ENCODE measurements at regions not wholly inside any gene's neighbourhood (a gene's known extent, or its start where the extent isn't known, plus 50 kb on each side); places are given as distances from the start of the nearest gene placed in this dataset.
A peak's percentile ranks its signal among the peaks of the same experiment; 100 is the strongest.
"Not testable (repeated sequence)": the region's sequence is repeated elsewhere in the genome, so short reads cannot be mapped to it uniquely, and the experiment has no call there.

DNA sequence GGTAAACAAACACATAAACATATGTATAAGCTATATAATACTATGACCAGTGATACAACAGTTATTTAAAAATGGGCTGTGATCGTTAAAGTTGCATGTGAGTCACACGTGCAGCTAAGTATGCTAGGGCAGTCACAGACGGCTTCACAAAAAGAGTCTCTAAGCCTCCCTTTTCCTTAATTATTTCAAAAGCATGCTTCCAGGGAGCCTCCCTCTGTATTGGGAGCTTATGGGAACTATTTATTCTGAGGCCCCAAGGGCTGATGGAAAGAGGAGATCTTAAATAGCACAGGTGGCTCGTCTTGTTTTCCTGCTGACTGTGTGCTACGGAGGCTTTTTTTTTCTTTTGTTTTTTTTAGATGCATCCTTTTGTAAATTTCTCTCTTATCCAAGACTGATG lies 94.3 kb downstream of the ADCYAP1 start:
- DNase-seq: no peak

DNA sequence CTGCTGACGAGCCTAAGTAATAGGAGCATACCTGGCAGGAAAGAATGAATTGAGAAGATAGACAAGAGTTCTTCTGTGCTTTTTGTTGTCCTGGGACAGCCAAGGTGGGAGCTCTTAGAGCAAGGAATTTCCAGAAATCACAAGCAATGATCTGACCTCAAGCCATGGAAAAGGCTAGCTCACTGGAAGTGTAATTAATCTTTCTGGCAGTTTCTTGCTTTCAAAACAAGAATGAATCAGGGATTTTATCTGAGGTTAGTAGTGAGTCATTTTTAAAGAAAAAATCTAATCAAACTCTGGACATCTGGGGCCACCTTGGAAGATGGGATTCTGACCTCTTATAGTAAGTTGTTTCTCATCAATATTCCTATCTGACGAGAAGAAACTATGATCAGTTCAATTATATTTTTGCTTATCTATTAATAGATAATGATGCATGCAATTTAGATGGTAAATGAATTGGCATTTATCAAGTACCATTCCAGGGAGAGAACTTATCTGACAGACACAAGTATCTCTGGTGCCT lies 98.0 kb downstream of the ADCYAP1 start:
- DNase-seq: no peak

DNA sequence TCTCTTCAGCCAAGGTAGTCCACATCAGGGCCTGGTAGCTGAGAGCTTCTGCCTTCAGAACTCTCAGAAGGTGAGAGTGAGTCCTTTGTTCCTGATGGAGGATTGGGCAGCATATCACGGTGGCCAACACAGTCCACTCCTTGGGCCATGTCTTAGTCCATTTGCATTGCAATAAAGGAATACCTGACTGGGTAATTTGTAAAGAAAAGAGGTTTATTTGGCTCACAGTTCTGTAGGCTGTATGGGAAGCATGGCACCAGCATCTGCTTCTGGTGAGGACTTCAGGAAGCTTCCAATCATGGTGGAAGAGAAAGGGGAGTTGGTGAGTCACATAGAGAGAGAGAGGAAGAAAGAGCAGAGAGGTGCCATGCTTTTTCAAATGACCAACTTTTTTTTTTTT lies 98.8 kb downstream of the ADCYAP1 start:
- DNase-seq: no peak

- no peak for DNase-seq
These were observed 101.6 kb downstream of the ADCYAP1 start for GRCh38 chr18:1006304-1006703.

DNA sequence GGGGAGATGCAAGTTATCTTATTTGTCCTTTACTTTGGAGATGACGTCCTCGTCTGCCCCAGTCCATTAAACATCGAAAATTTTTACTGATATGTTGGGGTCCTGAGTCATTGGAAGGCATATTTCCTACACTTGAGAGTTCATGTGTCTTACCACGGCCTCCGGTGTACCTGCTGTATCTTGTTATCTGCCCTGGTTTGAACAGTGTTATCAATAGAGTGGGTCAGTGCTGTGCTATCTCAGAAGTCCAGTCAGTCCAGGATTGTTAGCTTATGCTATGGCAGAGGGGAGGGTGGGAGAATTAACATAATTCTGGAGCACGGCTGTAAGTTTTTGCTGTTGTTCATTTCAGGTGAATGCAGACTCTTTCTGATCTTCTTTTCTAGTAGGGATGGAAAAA lies 102.3 kb downstream of the ADCYAP1 start:
- DNase-seq: no peak

GRCh38 chr18:1011349-1011748 lies 106.7 kb downstream of the ADCYAP1 start:
- DNase-seq: no peak

DNA sequence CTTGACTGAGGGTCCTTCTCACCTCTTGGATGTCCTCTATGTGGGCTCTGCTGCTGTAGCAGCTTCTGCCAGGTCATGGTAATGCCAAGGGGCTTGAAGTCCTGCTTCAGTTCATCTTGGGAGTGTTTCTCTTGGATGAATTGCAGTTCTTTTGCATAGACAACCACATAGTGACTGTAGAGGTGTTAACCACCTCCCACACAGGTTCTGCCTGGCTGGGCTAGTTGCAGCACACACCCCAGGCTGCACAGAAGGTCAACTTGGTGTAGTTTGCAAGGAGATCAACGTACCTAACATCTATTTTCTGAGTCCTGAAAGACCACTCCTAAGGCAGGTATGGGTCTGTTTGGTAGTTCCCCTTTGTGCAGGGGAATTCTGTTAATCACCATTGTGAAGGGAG lies 108.1 kb downstream of the ADCYAP1 start:
- DNase-seq: no peak

DNA sequence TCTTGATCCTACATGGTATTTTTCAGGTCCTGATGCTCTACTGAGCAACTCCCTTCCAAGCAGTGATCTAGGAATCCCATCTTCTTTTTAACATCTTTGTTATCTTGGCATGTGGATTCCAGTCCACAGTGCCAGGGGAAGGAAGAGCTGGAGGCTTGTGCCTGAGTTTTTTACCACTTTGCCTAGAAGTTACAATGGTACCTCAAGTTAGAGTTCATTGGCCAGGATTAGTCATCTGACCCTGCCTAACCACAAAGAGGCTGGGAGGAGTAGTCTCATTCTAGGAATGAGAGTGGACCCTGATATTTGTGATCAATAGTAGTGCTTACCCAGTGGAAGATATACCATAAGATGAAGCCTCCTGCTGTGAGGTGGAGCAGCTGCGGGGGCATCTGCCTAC lies 109.3 kb downstream of the ADCYAP1 start:
- no peak for DNase-seq

DNA sequence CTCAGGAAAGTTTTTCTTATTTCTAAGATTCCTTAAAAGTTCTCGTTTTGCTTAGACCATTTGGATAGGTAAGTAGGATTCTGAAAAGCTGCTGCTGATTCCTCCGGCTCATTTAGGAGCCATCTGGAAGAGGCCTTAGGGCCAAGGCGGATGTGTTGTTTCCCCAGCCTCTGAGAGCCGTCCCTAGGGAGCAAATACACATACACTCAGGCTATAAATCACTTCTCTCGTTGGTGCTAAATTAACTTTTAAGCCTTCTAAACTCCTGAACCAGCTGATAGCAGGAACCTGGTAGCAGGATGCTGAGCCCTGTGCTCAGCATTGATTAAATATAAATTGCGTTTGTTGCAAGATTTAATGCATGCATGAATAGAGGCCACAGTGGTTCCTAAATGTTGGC lies 109.8 kb downstream of the ADCYAP1 start:
- peak; percentile 37 for DNase-seq

DNA sequence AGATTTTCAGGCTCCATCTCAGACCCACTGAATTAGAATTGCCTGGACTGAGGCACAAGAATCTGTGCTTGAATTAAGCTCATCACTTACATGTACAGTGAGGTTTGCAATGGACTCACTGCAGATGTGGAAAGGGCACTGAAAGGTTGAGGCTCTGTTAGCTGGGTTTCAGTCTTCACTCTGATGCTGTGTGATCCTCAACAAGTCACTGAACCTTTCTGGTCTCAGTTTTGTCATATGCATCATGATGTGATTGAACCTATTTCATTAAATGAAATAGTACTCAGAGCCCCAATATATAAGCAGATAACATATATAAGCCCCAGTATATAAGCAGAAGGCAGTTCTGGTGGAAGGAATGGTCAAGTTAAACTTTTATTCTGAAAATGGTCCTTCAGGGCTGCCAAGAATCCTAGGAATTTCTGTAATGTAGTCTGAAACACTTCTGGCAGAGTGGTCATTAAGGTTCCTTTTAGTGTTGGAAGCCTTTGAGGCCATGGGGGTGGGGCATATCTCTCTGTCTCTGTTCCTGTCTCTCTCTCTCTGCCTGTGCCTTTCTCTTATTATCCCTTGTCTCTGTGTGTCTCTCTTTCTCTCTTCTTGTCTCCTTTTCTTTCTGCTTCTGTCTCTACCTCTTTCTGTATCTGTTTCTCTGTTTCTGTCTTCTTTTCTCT lies 110.4 kb downstream of the ADCYAP1 start:
- no peak for DNase-seq

DNA sequence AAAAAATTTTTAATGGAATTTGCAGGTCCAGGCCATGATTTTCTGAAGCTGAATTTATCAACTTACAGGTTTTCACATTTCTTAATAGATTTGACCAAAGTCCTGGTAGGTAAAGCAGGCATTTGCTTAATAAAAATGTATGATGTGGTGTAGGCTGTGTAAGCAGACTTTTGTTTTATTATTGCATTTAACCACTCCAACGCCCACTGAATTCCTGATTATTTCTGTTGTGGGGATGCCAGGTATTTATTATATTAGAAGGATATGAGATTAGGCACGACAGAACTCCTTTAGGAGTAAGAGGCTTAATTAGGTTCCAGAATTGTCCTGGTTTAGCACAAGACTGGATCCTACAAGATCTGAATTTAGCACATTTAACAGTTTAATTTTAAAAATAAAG lies 111.1 kb downstream of the ADCYAP1 start:
- no peak for DNase-seq

DNA sequence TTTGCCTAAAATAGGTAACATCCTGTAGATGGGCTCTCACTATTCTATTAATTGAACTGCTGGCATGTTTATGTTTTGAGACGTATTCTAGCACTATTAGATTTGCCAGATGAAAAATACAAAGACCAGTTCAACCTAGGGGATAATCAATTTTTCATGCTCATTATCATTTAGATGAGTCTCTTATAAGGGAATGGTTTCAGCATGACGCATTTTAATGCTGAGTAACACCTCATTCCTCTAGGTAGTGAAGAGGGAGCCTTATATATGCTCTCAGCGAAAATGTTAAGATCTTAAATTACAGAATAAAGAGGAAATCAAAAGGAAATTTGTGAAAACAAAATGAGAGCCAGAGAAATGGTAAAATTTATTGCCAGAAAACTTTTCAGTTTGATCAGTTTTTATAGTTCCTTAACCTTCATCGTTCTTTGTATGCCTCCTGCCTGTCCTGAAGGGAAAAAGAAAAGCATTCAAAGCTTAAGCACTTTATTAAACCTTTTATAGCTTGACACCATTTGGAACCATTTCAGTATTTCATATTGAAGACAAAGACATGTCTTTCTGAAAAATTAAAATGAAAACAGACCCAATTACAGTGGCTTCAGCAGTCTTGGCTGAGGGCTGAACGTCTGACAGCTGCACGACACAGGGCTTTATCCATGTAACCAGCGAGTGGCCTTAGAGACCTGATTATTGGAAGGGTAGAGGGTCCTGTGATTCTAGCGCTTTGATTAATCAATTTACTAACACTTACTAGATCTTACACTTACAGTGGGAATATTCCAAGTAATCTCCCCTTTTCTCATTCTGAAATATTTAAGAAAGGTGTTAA lies 112.8 kb downstream of the ADCYAP1 start:
- DNase-seq: no peak

GRCh38 chr18:1018181-1018681 lies 113.6 kb downstream of the ADCYAP1 start:
- DNase-seq: no peak

- no peak for DNase-seq
These were observed 114.5 kb downstream of the ADCYAP1 start for GRCh38 chr18:1019191-1019590.

DNA sequence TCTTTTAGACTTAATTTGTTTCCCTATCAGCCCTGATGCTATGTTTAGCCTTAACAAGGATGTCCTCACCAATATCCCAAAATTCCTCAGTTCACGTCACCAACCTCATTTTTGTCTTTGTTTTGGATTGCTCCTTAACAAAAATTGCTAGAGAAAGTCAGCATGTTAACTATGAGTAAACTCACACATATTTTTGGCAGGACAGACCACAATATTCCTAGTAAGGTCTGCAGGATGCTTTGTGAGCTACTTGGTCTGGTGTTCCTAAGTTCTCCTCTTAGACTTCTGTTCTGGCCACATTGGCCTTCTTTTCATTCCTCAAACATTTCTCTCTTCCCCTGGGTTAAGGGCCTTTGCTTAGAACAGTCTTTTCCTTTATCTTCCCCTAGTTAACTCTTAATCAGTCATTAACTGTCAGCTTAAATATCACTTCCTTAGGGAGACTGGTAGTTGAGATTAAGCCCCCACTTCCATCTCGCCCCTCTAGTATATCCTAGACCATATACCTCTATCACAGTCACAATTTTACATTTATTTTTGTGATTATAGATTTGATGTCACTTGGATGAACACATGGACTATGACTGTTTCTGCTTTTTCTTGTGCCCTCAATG lies 116.2 kb downstream of the ADCYAP1 start:
- DNase-seq: no peak

DNA sequence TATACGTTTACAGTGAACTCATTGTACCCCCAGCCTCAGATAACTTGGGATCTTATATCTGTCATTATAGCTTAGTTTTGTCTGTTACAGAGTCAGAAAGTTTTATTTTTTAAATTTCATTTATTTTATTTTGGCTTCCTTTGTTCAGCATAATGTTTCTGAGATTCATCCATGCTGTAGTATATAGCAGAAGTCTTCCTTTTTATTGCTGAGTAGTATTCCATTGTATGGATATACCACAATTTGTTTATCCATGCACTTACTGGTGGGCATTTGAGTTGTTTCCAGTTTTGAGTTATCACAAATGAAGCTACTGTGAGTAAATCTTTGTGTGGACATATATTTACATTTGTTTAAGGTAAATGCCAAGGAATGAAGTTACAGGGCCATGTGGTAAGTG lies 122.3 kb downstream of the ADCYAP1 start:
- no peak for DNase-seq

GRCh38 chr18:1033092-1033491 lies 128.4 kb downstream of the ADCYAP1 start:
- DNase-seq: not testable (repeated sequence)

- no peak for DNase-seq
These were observed 130.3 kb downstream of the ADCYAP1 start for GRCh38 chr18:1034971-1035370.

GRCh38 chr18:1036926-1037325 lies 132.3 kb downstream of the ADCYAP1 start:
- DNase-seq: no peak

DNA sequence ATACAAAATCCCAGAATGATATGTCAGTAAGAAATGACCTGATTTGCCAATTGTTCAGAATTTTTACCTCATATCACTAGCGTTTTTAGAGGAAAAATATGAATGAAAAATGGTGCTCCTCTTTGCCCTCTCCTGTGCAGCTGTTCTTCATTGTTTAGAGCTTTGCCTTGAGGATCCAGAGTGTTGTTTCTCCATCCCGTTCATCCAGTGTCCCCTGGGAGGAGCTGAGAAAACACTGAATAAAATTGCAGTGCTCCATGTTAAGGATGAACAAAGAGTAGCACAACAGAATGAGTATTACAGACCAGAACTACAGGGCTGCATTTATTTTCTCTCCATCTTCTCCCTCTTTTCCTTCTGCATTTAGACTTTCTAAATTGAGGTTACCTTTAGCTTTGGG lies 133.1 kb downstream of the ADCYAP1 start:
- DNase-seq: peak; percentile 18

GRCh38 chr18:1039421-1039820 lies 134.8 kb downstream of the ADCYAP1 start:
- DNase-seq: no peak

GRCh38 chr18:1043039-1043438 lies 138.4 kb downstream of the ADCYAP1 start:
- not testable (repeated sequence) for DNase-seq

DNA sequence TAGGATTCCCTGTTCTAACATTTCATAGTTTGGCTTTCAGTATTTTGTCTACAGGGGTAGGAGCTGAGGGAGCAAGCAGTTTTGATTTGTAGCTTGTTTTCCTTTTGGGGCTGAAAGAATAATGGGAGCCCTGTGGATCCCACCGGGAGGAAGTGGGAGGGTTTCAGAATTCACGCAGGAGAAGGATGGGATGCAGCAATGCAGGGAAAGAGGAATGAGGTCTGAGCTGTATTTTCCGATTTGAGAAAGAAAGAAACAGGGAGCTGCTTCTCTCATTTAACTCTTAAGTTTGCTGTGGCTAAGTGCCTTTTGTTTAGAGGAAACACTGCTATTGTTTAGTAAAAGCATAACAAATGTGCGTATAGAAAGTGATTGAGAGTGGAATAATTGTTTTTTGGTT lies 141.0 kb downstream of the ADCYAP1 start:
- no peak for DNase-seq

DNA sequence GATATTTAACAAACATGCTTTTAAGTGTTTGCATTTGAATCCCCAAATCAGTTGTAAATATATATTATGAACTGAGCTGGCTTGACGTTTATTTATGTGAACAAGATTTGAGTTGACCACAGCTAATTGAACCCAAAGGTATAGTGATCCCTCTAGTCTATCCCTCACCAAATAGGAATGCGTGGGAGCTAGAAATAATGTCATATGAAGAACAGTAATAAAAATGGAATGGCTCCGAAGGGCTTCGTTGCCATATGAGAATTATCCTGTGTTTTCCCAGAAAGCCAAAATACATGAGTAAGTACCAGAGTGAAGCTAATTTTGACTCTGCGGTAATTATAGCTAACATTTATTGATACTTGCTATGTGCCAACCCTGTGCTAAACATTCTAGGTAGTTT lies 142.7 kb downstream of the ADCYAP1 start:
- no peak for DNase-seq

Data from NCI-H345 (cell line).